ENCODE measurements at regions not wholly inside any gene's neighbourhood (a gene's known extent, or its start where the extent isn't known, plus 50 kb on each side); places are given as distances from the start of the nearest gene placed in this dataset.
"Not testable (repeated sequence)": the region's sequence is repeated elsewhere in the genome, so short reads cannot be mapped to it uniquely, and the experiment has no call there.

DNA sequence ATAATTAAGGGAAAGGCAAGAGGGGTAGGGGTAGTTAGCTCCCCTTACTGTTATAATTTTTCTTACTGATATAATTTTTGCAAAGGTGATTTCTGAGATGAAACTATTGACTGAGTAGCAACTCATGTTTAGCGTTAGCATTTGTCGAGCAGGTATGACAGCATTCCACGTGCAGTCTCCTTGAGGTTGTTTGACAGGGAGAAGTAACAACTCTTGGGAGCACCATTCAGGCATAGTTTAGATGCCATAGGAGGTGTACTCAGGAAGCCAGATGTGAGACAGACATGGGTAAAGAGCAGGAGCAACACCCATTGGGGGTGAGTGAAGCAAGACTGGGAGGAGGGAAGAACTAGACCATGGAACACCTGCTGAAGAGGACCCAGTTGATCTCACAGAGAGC, 96.6 kb upstream of the KLF6 start:
- DNase-seq, result no peak

DNA sequence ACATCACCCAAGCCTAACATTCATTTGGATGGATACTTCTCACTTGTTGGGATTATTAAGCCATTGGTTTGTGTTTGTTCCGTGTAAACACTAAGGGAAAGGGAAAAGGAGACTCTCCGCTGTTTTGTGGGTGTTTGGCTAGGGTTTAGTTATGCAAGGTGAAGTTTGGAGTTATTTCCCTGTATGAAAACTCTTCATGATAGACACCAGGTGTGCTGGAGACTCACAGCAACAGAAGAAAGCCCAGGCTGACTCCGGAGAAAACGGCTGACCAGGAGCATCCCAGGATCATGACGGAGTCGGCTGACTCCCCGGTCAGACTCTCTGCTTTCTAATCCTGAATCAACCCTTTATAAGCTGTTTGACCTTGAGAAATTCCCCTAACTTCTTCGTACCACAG, 94.1 kb upstream of the KLF6 start:
- no peak for DNase-seq

DNA sequence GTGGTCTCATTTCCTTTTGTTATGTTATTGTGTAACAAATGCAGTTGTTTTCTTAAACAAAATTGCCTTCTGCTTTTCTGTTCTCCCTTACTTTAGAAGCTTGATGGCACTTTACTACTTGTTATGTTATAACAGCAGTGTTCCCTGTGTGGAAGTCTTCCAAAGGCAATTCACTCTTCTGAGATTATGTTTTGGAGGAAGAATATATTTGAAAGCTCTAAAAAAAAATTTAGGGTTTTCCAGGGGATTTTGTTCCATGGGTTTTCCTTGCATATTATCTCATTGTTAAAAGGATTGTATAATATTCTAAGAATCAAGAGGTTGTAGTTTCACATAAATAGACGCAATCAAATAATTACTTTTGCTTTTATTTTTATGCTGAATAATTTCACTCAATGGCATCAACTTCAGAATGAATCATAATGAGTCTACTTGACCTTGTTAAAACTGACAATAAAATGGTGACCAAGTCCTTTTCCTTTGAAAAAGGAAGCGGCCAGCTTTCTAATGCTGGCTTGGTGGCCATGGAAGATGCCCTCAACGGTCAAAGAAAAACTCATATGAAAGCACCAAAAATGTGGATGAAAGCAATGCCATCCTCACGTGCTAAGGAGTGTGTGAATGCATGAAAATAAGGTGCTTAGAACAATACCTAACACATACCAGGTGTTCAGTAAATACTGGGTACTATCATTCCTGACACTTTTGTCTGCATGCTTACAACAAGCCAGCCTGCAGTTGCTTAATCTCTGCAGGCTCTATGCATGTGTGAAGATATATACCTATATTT, 92.4 kb upstream of the KLF6 start:
- DNase-seq, result no peak

DNA sequence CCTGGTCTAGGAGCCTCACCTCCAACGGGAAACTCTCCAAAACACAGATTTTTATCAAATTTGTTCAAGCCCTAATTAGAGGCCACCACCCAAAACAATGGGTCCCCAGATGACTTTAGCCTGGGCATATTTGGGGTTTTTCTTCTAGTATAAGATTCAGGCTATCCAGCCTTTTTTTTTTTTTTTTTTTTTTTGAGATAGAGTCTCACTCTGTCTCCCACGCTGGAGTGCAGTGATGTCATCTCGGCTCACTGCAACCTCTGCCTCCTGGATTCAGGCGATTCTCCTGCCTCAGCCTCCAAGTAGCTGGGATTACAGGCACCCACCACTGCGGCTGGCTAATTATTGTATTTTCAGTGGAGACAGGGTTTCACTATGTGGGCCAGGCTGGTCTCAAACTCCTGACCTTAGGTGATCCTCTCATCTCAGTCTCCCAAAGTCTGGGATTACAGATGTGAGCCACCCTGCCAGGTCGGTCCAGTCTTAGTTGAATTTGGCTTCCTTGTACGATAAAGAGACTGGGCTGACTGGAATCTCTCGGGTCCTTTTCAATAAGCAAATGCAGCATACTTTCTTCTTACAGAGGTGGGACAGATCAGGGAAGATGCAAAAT, 91.4 kb upstream of the KLF6 start:
- no peak for DNase-seq

DNA sequence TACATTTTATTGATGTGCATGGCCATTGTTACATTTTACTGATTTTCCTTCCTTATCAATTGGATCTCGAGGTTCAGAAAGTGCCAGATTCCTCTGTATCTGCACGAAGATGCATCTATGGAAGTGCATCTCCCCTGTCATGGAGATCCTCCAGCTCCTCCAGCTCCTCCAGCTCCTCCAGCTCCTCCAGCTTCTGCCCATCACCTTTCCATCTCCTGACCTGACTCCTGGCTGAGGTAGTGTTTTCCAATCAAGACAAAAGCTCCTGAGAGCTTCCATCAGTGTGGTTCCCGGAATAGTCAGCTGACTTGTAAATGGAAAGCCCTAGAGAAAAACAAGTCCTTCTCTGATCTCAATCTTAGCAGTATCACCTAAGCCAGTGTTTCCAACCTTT, 90.8 kb upstream of the KLF6 start:
- no peak for DNase-seq

DNA sequence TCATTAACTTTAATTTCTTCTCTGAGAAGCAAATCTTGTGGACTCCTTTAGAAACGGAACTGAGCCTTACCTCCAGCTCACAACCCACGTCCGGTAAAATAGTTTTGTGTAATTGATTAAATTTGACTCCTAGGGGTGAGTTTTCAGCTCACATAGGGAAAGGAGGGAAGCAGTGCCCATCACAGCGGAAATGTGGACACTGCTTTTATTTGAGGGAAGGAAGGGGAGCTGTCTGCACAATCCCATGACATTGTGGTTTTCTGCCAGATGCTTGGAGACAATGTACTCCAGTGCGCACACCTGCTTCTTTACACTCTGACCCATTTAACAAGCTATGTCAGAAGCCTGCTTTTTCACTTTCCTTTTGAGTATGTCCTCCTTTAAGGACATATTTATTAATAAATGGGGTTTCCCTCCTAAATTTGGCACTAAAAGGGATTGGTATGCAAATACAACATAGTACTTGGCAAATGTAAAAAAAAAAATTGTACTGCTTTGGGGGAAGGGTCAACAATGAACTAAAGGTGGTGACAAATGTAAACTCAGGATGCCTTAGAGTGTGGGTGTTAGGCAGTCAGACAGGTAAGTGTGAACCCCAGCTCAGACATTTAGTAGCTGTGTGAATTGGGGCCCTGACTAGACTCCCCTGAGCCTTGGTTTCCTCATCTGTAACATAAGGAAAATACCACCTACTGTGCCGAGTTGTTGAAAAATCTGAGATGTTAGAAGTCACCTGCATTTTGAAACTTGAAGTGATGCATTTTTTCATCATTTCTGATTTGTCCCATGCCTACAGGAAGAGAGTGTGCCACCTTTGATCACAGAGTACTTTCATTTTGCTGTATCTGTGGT, 90.2 kb upstream of the KLF6 start:
- no peak for DNase-seq

DNA sequence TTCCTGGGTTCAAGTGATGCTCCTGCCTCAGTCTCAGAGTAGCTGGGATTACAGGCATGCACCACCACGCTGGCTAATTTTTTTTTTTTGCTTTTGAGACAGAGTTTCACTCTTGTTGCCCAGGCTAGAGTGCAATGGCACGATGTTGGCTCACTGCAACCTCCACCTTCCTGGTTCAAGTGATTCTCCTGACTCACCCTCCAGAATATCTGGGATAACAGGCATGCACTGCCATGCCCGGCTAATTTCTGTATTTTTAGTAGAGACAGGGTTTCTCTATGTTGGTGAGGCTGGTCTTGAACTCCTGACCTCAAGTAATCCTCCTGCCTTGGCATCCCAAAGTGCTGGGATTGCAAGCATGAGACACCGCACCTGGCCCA, 89.6 kb upstream of the KLF6 start:
- DNase-seq, result not testable (repeated sequence)

DNA sequence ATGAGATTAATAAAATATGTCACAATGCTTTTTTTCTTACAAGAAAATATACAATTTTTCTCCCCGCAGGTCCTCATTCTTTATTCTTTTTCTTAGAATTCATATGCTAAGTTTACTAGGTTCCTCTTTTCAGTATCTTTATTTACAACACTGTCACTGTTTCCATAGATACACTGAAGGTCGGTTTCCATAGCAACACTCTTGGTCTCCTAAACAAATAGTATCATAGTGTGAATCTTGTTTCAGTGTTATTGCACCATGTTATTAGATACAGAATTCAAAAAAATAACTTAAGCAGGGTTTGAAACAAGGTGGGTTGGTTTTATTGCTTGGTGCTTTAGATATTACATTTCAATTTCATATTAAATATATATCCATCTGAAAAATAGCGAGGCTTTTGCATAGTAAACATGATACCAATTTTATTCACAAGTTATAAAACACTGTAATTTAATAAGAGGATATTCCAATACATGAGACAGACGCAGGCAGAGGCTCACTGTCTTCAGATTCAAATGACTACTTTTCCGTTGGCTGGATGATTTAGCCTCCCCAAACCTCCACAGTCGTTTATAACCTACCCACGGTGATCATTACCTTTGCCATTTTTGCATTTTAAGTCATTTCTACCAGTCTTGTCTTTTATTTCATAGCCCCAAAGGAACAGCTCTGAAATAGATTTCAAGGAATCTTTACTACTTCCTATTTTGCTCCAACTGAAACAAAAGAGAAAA, 88.9 kb upstream of the KLF6 start:
- DNase-seq, result no peak

DNA sequence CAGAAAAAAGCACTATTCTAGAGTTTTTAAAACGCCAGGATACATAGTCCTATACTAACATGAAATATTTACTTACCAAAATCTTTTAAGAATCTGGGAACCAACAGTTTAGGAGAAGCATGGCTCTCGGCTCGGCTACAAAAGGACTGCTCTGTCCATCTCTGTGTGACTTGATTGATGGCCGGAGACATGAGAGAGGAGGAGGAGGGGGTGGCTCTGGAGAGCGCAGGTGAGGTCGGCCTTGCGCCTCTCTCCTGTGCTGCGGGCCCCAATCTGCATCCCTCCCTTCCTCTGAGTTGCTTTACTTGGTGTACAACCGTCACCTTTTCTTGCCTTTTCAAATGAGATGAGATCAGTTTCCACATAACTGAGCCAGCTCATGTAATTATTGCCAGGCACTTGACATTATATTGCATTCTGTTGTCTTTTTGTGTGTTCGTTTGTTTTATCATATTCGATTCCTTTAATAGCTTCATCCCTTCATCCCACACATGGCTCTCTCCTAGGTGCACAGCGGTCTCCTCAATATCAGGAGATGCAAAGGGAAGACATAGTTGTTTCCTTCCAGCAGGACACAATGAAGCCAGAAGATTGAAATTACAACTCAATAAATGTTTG, 87.8 kb upstream of the KLF6 start:
- DNase-seq, result no peak

DNA sequence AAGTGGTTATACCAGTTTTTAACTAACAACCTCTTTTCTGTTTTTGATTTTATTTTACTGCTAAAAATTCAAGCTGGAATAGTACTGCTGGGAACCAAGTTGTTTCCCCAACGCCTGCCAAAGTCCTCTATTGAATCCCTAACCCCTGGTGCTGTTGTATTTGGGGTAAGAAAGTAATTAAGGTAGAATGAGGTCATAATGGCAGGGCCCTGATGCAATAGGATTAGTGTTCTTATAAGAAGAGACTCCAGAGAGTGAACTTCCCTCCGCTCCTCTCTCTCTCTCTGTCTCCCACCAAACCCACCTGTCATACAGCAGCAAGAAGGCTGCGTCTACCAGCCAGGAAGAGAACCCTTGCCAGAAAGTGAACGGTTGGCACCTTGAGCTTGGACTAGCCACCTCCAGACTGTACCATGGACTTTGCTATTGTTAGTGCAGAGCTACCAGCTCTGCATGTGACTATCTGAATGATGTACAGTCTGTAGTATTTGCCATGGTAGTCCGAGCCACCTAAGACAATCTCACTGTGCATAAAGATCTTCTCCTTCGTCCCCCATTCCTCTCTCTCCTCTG, 86.5 kb upstream of the KLF6 start:
- DNase-seq, result no peak

DNA sequence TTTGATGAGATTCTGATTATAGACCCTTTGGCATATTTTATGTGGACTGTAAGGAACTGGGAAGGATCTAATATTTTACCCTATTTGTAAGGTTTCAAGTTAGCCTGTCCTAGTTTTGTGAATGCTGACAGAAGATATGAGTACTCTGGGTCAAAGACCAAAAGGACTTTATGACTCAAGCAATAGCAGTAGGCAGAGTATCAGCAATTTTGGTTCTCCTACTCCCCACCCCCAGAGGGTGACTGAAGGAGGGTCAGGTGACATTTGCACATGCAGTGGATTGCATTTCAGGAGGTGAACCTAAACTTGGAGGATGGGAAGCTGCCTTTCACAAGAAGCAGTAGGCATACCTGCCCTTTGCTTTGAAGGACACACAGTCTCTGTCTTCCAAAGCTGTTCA, 84.0 kb upstream of the KLF6 start:
- no peak for DNase-seq

DNA sequence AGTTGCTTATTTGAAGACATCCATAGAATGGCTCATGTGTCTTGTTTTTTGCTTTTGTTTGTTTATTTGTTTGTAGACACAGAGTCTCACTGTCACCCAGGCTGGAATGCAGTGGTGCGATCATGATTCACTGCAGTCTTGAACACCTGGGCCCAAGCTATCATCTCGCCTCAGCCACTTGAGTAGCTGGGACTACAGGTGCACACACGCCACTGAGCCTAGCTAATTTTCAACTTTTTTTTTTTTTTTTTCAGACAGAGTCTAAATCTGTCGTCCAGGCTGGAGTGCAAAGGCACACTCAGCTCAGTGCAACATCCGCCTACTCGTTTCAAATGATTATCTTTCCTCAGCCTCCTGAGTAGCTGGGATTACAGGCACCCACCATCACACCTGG, 83.3 kb upstream of the KLF6 start:
- DNase-seq, result no peak

DNA sequence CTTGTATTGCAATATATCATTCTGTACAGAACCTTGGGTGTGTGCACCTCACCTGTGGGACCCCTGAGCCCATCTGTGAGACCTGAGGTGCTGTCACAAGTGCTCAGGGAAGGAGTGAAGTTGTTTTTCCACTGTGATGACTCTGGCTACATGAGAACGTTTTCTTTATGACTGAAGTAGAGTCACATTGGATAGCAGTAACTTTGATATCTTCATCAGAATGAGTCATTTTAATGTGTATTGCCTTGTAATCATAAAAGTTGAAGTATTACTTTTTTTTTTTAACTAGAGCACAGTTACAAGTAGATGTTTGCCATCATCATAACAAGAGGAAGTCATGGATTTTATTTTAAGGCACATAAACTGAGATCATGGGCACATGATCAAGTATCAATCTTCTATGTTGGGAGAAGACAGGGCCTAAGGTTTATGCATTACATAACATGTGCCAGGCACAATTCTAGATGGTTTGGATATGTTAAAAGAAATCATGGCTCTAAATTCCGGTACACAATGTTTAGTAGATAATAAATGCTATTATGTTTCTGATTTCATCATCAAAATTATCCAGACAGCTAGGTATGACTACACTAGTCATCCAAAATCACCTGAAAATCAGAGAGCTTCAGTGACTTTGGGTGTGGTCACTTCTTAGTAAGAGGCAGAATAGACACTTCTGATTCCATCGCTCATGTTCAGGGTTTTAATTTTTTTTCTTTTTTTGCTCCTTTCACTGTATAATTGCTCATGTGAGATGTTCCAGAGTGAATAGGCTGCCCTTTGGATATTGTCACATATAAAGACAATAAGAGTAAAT, 82.7 kb upstream of the KLF6 start:
- no peak for DNase-seq

DNA sequence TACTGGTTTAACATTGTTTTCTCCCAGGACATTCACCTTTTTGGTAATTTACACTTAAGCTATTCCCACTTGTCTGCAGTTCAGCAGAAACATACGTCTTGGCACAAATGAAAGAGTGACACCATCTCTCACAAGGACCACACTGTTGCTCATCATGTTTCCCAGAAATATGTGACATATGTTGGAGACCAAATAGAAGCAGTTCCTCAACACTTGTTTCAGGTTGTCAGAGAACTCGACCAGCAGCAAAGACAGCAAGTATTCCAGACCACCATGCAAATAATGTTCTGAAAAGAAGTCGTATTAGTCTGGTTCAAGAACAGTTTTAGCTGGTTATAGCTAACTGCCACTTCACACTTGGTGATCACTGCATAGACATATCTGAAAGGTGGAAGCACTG, 81.3 kb upstream of the KLF6 start:
- DNase-seq, result no peak

DNA sequence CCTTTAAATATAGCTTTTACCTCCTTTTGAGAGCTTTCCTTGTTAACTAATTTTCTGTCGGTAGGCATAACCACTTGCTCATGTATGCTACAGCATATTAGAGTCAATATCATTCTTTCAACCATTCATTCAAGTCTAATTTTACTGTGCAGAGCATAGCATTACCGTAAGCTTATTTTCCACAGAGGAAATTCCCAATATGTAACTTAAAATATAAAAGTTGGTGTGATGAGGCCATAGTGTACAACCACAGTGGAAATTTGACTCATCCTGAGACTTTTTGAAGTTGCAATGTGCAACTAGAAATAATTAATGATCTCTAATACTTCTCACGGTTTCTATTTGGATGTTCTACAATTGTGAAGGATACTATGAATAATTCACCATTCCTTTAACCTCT, 80.6 kb upstream of the KLF6 start:
- DNase-seq, result no peak

DNA sequence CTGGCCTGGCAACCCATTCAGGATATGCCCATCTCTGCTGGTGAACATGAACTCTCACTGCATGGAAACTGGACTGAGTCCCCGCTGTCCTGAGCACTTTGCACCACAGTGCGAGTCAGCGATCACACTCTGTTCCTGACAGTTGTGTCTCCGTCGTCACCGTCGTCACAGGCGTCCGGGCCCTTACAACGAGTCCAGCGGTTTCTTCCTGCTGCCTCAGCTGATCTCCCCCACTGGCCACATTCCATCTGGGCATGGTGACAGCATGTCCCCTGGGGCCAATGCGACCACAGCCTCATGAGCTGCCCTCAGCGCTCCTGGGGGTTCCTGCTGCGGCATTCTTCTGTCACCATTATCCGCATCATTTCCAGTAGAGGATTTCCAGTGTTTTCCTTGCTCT, 76.8 kb upstream of the KLF6 start:
- no peak for DNase-seq

DNA sequence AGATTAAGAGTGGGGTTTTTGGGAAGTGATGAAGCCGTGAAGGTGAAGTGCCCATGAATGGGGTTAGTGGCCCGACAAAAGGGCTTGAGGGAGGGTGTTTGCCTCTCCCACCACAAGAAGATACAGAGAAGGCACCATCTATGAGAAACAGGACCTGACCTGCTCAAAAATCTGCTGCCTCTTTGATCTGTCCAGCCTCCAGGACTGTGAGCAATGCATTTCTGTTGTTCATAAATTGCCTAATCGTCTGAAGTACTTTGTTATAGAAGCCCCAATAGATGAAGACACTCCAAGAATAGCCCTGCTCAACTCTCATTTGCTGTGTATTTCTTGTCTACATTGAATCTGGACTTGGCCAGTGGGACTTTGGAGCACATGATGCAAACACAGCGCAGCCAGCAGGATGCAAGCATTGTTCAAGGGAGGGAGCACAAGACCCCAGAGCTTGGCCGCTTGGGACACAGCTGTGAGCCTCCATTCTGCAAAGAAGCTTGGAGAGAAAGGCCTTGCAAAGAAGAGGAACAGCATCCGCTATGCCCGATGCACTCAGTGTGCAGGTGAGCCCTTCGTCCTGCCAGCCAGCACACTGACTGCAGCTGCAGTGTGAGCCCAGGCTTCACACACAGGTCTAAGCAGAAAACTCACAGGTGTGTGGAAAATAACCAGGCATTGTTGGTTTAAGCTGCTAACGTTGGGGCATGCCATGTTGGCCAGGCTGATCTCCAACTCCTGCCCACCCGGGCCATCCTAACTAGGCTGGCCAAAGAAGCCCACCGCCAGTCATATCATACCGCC, 73.2 kb upstream of the KLF6 start:
- no peak for DNase-seq

DNA sequence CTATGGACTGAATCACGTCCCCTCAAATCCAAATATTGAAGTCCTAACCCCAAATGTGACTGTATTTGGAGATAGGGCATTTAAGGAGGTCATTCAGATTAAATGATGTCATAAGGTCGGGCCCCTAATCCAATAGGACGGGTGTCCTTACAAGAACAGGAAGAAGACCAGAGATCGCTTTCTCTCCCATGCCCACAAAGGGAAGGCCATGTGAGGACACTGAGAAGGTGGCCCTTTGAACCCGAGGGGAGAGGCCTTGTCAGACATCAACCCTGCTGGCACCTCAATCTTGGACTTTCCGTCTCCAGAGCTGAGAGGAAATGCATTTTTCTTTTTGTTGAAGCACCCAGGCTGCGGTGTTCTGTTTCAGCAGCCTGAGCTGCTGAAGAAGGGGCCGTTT, 72.3 kb upstream of the KLF6 start:
- DNase-seq, result no peak

DNA sequence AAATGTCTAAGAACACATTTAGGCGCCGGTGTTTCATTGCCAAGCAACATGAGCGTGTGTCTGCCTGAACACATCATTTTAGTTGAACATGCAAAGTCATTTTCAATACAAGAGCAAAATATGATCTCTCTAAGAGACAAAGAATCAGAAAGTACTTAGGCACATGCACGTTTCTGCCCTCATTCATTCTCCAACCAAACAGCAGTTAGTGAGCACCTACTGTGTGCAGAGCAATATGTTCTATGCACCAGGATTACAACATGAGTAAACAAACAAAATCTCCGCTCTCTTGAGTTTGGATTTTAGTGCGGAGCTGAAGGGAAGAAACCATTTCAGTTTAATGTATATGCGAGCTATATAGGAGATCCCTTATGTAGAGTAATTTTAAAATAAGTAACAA, 71.6 kb upstream of the KLF6 start:
- no peak for DNase-seq

DNA sequence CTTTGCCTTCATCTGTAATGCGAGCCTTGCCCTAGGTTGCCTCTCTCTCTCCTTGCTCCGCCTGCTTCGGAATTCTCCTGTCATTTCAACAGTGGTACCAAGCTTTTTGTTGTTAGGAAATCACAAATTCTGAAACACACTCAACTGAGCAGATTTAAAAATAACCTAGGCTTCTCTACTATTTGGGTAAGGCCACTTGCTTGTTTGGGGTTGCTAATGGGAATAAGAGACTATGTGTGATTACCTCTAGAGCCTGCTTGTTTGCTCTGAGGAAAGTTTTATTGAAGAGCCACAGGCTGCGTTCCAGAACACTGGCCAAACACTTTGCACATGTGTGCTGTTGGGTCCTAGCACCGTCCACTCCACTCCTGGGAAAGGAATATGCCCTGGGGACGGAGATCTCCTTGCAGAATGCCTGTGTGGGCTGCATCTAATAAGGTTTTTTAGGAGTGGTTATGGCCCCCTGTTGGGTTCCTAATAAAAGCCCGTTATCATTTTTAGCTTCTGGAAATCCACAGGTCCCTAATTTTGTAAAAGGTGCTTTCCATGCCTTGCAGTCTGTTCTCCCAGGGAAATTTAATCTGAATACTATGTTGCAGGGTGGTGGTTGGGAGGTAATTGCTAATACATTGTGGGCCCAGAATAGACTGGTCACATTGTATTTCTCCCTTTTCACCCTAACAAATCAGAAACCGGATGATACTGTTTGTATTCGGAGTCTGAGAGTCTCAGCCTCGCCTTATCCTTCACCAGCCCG, 68.7 kb upstream of the KLF6 start:
- DNase-seq, result no peak
